NB4 (cell line): ENCODE measurements at regions not wholly inside any gene's neighbourhood (a gene's known extent, or its start where the extent isn't known, plus 50 kb on each side); places are given as distances from the start of the nearest gene placed in this dataset.

Experiments
- CTCF ChIP-seq: IDR thresholded peaks from one replicate; pipeline ENCODE4 v1.5.1; 2012; ENCODE audit warnings: low read depth, low read length
- POLR2A ChIP-seq: IDR thresholded peaks from 2 replicates; pipeline ENCODE4 v1.6.1; 2011; ENCODE audit warnings: mild to moderate bottlenecking; ENCODE audit not compliant: insufficient read length; ENCODE audit errors: extremely low read depth

- TF ChIP-seq POLR2A, result no peak
- TF ChIP-seq CTCF, result no peak
Measured at GRCh38 chr6:144879436-144879835, 594.3 kb downstream of the UTRN start.
